CD14-positive monocyte (primary cell): ENCODE measurements at regions not wholly inside any gene's neighbourhood (a gene's known extent, or its start where the extent isn't known, plus 50 kb on each side); places are given as distances from the start of the nearest gene placed in this dataset.

Experiments used
- DNase-seq, 3 donors: peaks; one replicate each; pipeline ENCODE4 v3.0.0-alpha.2; 2011 to 2022
- H2AFZ ChIP-seq: 2 replicates; pipeline ENCODE4 v1.6.0; 2012; ENCODE audit warnings: mild to moderate bottlenecking, low read depth, low read length, inconsistent platforms; ENCODE audit not compliant: insufficient read depth, poor library complexity, severe bottlenecking
- H3K27ac ChIP-seq, 2 donors: 1 replicate in 1 of 2; 2 replicates in 1 of 2; pipeline ENCODE4 v1.5.1; 2012 to 2013; ENCODE audit warnings: low read length in 2 of 2, control low read depth in 1 of 2, inconsistent platforms in 1 of 2, low read depth in 1 of 2, mild to moderate bottlenecking in 1 of 2
- H3K27me3 ChIP-seq, 2 donors: one replicate each; pipeline versions ENCODE4 v1.6.0 to v1.6.1; 2011 to 2013; ENCODE audit warnings: low read length in 2 of 2; ENCODE audit not compliant: control insufficient read depth in 2 of 2, insufficient read depth in 2 of 2
- H3K36me3 ChIP-seq, 2 donors: replicated peaks in 1 of 2; 1 replicate in 1 of 2; 2 replicates in 1 of 2; pipeline versions ENCODE4 v1.5.1 to v1.6.1; 2012 to 2013; ENCODE audit warnings: low read length in 2 of 2, control low read depth in 1 of 2, inconsistent platforms in 1 of 2, mild to moderate bottlenecking in 1 of 2; ENCODE audit not compliant: insufficient read depth in 2 of 2, control insufficient read depth in 1 of 2
- H3K4me1 ChIP-seq, 2 donors: 1 replicate in 1 of 2; 2 replicates in 1 of 2; pipeline versions ENCODE4 v1.5.1 to v1.6.1; 2012 to 2013; ENCODE audit warnings: low read length in 2 of 2, control low read depth in 1 of 2, inconsistent platforms in 1 of 2, mild to moderate bottlenecking in 1 of 2, moderate library complexity in 1 of 2; ENCODE audit not compliant: insufficient read depth in 2 of 2, control insufficient read depth in 1 of 2
- H3K4me2 ChIP-seq: replicated peaks from 2 replicates; pipeline ENCODE3; 2012; ENCODE audit warnings: low read length, moderate library complexity, mild to moderate bottlenecking; ENCODE audit not compliant: poor library complexity, severe bottlenecking; ENCODE audit errors: extremely low read depth
- H3K4me3 ChIP-seq, 3 experiments: fragments of 200-600 bp in 1 of 3; sonication (generic) in 1 of 3; replicated peaks in 1 of 3; 1 replicate in 2 of 3; 2 replicates in 1 of 3; pipeline ENCODE4 v1.5.1; 2011 to 2013; ENCODE audit warnings: low read length in 3 of 3, mild to moderate bottlenecking in 3 of 3, control low read depth in 2 of 3, low read depth in 2 of 3, inconsistent platforms in 1 of 3, moderate library complexity in 1 of 3
- H3K79me2 ChIP-seq: 2 replicates; pipeline ENCODE4 v1.6.0; 2012; ENCODE audit warnings: mild to moderate bottlenecking, control low read depth, inconsistent platforms, low read length, moderate library complexity; ENCODE audit not compliant: insufficient read depth
- H3K9ac ChIP-seq: 2 replicates; pipeline ENCODE4 v1.6.0; 2017; ENCODE audit warnings: low read length, mild to moderate bottlenecking; ENCODE audit not compliant: insufficient read depth, poor library complexity, severe bottlenecking
- H3K9me3 ChIP-seq, 2 donors: replicated peaks in 1 of 2; 1 replicate in 1 of 2; 2 replicates in 1 of 2; pipeline versions ENCODE4 v1.5.1 to v1.6.1; 2012 to 2013; ENCODE audit warnings: low read length in 2 of 2, control low read depth in 1 of 2; ENCODE audit not compliant: control insufficient read depth in 1 of 2, insufficient read depth in 1 of 2
- H4K20me1 ChIP-seq: 2 replicates; pipeline ENCODE4 v1.6.0; 2012; ENCODE audit warnings: mild to moderate bottlenecking, low read length, control low read depth, moderate library complexity; ENCODE audit not compliant: insufficient read depth
- H3K27ac Mint-ChIP-seq, 7 donors: one replicate each; pipeline ENCODE4 v1.8.0; 2020; ENCODE audit warnings: mild to moderate bottlenecking in 7 of 7, mixed read lengths in 7 of 7, moderate library complexity in 6 of 7, inconsistent platforms in 2 of 7
- H3K27me3 Mint-ChIP-seq, 3 donors: one replicate each; pipeline ENCODE4 v1.8.0; 2021 to 2022; ENCODE audit warnings: low read depth in 3 of 3, mild to moderate bottlenecking in 3 of 3, mixed read lengths in 3 of 3, moderate library complexity in 3 of 3, inconsistent platforms in 1 of 3
- H3K36me3 Mint-ChIP-seq, 2 donors: one replicate each; pipeline ENCODE4 v1.8.0; 2020; ENCODE audit warnings: mixed read lengths in 2 of 2, inconsistent platforms in 1 of 2, mild to moderate bottlenecking in 1 of 2
- H3K4me1 Mint-ChIP-seq: one replicate; pipeline ENCODE4 v1.8.0; 2020; ENCODE audit warnings: mild to moderate bottlenecking, mixed read lengths
- H3K4me3 Mint-ChIP-seq, 2 donors: one replicate each; pipeline ENCODE4 v1.8.0; 2020; ENCODE audit warnings: mild to moderate bottlenecking in 2 of 2, mixed read lengths in 2 of 2, moderate library complexity in 1 of 2
- H3K9me3 Mint-ChIP-seq, 7 donors: one replicate each; pipeline ENCODE4 v1.8.0; 2020 to 2022; ENCODE audit warnings: mixed read lengths in 7 of 7, mild to moderate bottlenecking in 6 of 7, moderate library complexity in 6 of 7, inconsistent platforms in 2 of 7
- WGBS: methylation state at CpG from one replicate; pipeline ENCODE4 v1.1.5; 2013; ENCODE audit warnings: missing lambda C conversion rate; ENCODE audit not compliant: insufficient coverage; 5-methylcytosine and 5-hydroxymethylcytosine counted together
- intact Hi-C, 2 donors: fragments of 100-400 bp; cut with micrococcal nuclease; formaldehyde crosslinking; loops; one replicate each; pipeline versions ENCODE4 v1.15.0 to v1.15.1; 2023
- TF ChIP-seq, protein P1 (sequence below): fragments of 200-600 bp; IDR thresholded peaks from one replicate; pipeline ENCODE4 v1.8.0; 2022; ENCODE audit warnings: antibody characterized with exemption, mild to moderate bottlenecking

DNA sequence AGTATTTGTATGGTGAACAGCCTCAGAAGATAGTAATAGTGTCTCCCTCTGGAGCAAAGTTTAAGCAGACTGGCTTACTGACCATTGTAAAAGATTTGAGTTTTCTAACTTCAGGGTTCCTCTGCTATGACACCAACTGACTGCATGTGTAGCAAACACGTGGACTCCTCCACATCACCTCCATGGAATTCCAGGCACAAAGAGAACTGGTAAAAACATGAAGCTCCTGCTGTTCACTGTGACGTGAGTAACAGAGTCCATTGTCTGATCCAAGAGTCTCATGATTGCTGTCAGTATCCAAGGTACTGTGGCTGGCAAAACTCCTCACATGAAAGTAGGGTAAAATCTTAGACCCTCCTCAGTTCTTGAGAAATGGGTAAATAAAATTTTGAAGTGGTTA, 107.6 kb upstream of the FAM9B start:
- H3K4me1 Mint-ChIP-seq = peaks cover 14% of the 10 kb centered on the region

DNA sequence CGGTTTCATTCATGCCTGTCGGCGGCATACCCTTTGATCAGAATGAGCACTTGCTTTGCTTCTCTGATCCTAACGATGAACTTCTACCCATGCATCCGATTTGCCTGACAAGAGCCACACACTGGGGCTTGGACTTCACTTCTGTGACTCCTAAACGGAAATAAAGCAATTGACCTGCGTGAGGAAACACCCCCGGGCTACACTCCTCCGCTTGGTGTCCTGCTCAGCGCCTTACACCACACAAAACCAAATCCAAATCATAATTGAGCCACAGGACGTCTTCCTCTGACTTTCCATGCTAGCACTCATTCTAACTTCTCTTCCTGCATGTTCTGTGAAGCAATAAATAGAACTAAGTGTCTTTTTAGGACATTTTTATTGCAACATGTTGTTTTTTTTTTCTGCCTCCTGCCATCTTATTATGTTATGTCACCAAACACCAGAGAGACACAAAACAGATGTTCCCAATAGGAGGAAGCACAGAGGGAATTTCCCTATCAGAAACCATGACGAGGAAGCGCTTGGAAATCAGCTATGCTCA, 110.8 kb upstream of the FAM9B start:
- TF ChIP-seq, protein P1, sequence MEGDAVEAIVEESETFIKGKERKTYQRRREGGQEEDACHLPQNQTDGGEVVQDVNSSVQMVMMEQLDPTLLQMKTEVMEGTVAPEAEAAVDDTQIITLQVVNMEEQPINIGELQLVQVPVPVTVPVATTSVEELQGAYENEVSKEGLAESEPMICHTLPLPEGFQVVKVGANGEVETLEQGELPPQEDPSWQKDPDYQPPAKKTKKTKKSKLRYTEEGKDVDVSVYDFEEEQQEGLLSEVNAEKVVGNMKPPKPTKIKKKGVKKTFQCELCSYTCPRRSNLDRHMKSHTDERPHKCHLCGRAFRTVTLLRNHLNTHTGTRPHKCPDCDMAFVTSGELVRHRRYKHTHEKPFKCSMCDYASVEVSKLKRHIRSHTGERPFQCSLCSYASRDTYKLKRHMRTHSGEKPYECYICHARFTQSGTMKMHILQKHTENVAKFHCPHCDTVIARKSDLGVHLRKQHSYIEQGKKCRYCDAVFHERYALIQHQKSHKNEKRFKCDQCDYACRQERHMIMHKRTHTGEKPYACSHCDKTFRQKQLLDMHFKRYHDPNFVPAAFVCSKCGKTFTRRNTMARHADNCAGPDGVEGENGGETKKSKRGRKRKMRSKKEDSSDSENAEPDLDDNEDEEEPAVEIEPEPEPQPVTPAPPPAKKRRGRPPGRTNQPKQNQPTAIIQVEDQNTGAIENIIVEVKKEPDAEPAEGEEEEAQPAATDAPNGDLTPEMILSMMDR = no peak
- WGBS = 10% methylated on average over 4 of the region's 13 CpGs

More for the DNA sequence above, 107.6 kb upstream of the FAM9B start:
- H3K27ac Mint-ChIP-seq = no peak overlapping the region
- H3K9me3 Mint-ChIP-seq = peaks cover 0 to 8% (median 0%) of the 10 kb centered on the region in 7 donors
- no peaks in the 10 kb centered on the region for H3K9me3 ChIP-seq
- H2AFZ ChIP-seq = no peak overlapping the region
- no peaks in the 10 kb centered on the region for H3K36me3 Mint-ChIP-seq
- no peaks in the 10 kb centered on the region for H4K20me1 ChIP-seq
- H3K4me1 ChIP-seq = peaks cover 9 to 12% of the 10 kb centered on the region in 2 donors
- intact Hi-C loops = no loop called here
- H3K4me3 ChIP-seq = no peak overlapping the region
- H3K4me2 ChIP-seq = no peak overlapping the region
- no peak overlapping the region for H3K9ac ChIP-seq
- TF ChIP-seq, protein P1 = no peak
- peaks cover 0 to 14% of the 10 kb centered on the region in 2 donors for H3K27me3 ChIP-seq
- WGBS = 100% methylated on average over 2 of the region's 2 CpGs
- no peaks in the 10 kb centered on the region for H3K36me3 ChIP-seq
- H3K79me2 ChIP-seq = no peaks in the 10 kb centered on the region
- H3K27ac ChIP-seq = no peak overlapping the region
- H3K27me3 Mint-ChIP-seq = peaks cover 5 to 24% (median 9%) of the 10 kb centered on the region in 3 donors
- no peak for DNase-seq
- H3K4me3 Mint-ChIP-seq = no peak overlapping the region

More for the DNA sequence above, 110.8 kb upstream of the FAM9B start:
- H3K4me1 Mint-ChIP-seq = peaks cover 20% of the 10 kb centered on the region
- H3K36me3 Mint-ChIP-seq = no peaks in the 10 kb centered on the region
- H3K9me3 Mint-ChIP-seq = peaks cover 0 to 5% (median 0%) of the 10 kb centered on the region in 7 donors
- intact Hi-C loops = no loop called here
- H3K4me1 ChIP-seq = peaks cover 13 to 18% of the 10 kb centered on the region in 2 donors
- H3K27ac Mint-ChIP-seq = peak overlapping the region in 6 of 7 donors; percentile 0 to 82 (median 42)
- peak overlapping the region in 1 of 2 donors; percentile 38 for H3K27ac ChIP-seq
- no peak overlapping the region for H3K9ac ChIP-seq
- no peaks in the 10 kb centered on the region for H3K79me2 ChIP-seq
- H3K36me3 ChIP-seq = no peaks in the 10 kb centered on the region
- no peaks in the 10 kb centered on the region for H3K9me3 ChIP-seq
- H3K27me3 ChIP-seq = peaks cover 9 to 31% of the 10 kb centered on the region in 2 donors
- no peak overlapping the region for H3K4me3 ChIP-seq
- peak overlapping the region in 1 of 2 donors; percentile 72 for H3K4me3 Mint-ChIP-seq
- H2AFZ ChIP-seq = no peak overlapping the region
- peaks cover 17 to 50% (median 21%) of the 10 kb centered on the region in 3 donors for H3K27me3 Mint-ChIP-seq
- DNase-seq = peak; percentile 17 to 71 (median 32)
- no peaks in the 10 kb centered on the region for H4K20me1 ChIP-seq
- peak overlapping the region; percentile 19 for H3K4me2 ChIP-seq
